Natural killer cell (primary cell): ENCODE measurements at regions not wholly inside any gene's neighbourhood (a gene's known extent, or its start where the extent isn't known, plus 50 kb on each side); places are given as distances from the start of the nearest gene placed in this dataset.
A peak's percentile ranks its signal among the peaks of the same experiment; 100 is the strongest.

Source experiments
- ATAC-seq, 3 donors: fragments of 150-1000 bp in 2 of 3; fragments of 200-7000 bp in 1 of 3; cut with Tn5 transposase; 1 replicate in 1 of 3; 2 replicates in 2 of 3; pipeline ENCODE4 v1.10.0; 2021; ENCODE audit warnings: mild to moderate bottlenecking in 2 of 3, moderate library complexity in 2 of 3
- DNase-seq, 2 donors: peaks; one replicate each; pipeline versions ENCODE4 v3.0.0 to v3.0.0-alpha.2; 2013 to 2021; ENCODE audit warnings: mixed read lengths in 1 of 2
- H3K27ac ChIP-seq: one replicate; pipeline ENCODE4 v1.5.1; 2013; ENCODE audit warnings: mild to moderate bottlenecking, low read length
- H3K27me3 ChIP-seq: one replicate; pipeline ENCODE4 v1.6.1; 2013; ENCODE audit warnings: low read length; ENCODE audit not compliant: control insufficient read depth, insufficient read depth
- H3K36me3 ChIP-seq: one replicate; pipeline ENCODE4 v1.6.1; 2013; ENCODE audit warnings: low read length; ENCODE audit not compliant: control insufficient read depth, insufficient read depth
- H3K4me1 ChIP-seq: one replicate; pipeline ENCODE4 v1.6.1; 2013; ENCODE audit warnings: low read length; ENCODE audit not compliant: control insufficient read depth, insufficient read depth
- H3K4me3 ChIP-seq: one replicate; pipeline ENCODE4 v1.5.1; 2013; ENCODE audit warnings: low read length
- H3K9me3 ChIP-seq: one replicate; pipeline ENCODE4 v1.6.1; 2013; ENCODE audit warnings: low read length; ENCODE audit not compliant: control insufficient read depth, insufficient read depth
- H3K27ac Mint-ChIP-seq, 2 donors: one replicate each; pipeline ENCODE4 v1.8.0; 2022; ENCODE audit warnings: mild to moderate bottlenecking in 2 of 2, mixed read lengths in 2 of 2, moderate library complexity in 1 of 2
- H3K27me3 Mint-ChIP-seq, 2 donors: one replicate each; pipeline ENCODE4 v1.8.0; 2022; ENCODE audit warnings: low read depth in 2 of 2, mixed read lengths in 2 of 2
- H3K36me3 Mint-ChIP-seq: one replicate; pipeline ENCODE4 v1.8.0; 2022; ENCODE audit warnings: mixed read lengths
- H3K4me1 Mint-ChIP-seq, 2 donors: one replicate each; pipeline ENCODE4 v1.8.0; 2022; ENCODE audit warnings: mixed read lengths in 2 of 2
- H3K4me3 Mint-ChIP-seq: one replicate; pipeline ENCODE4 v1.8.0; 2022; ENCODE audit warnings: mild to moderate bottlenecking, moderate library complexity, mixed read lengths
- H3K9me3 Mint-ChIP-seq, 2 donors: one replicate each; pipeline ENCODE4 v1.8.0; 2022; ENCODE audit warnings: mixed read lengths in 2 of 2
- WGBS: methylation state at CpG from one replicate; pipeline ENCODE4 v1.1.7; 2013; ENCODE audit warnings: missing lambda C conversion rate; ENCODE audit not compliant: insufficient coverage; 5-methylcytosine and 5-hydroxymethylcytosine counted together
- intact Hi-C: fragments of 100-400 bp; cut with micrococcal nuclease; formaldehyde crosslinking; loops from one replicate; pipeline ENCODE4 v1.14.2; 2022
- TF ChIP-seq, protein P1 (sequence below): fragments of 200-600 bp; IDR thresholded peaks from one replicate; pipeline ENCODE4 v1.8.0; 2022; ENCODE audit warnings: antibody characterized with exemption

DNA sequence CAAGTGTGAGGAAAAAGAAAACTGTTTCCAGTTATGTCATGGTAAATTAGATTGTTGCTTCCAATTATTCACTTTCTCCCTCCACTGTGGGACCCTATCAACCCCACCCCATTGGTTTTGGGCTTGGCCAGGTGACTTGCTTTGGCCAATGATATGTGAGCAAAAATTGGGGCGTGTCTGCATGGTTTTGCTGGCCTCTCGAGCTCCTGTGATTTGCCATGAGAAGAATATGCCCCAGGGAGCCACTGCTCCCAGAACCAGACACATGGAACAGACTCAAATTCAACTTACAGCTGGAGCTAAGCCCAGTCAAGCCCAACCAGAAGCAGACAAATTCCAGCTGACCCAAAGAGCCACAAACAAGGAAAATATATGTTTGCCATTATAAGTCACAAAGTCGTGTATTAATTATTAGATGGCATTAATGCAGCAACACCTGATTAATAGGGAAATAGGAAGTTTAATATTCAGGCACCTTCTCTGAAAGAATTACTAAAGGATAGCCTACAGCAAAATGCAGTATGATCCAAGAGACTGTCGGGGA is 248.9 kb downstream of the ANAPC1 start:
- Mint-ChIP-seq H3K4me3 (no peak overlapping the region), H3K36me3 (peaks cover 17% of the 10 kb centered on the region), H3K4me1 (peaks cover 24 to 25% of the 10 kb centered on the region in 2 donors), H3K27ac (peak overlapping the region; percentile 78 to 88), H3K27me3 (peaks cover 7 to 12% of the 10 kb centered on the region in 2 donors), H3K9me3 (peaks cover 0 to 4% of the 10 kb centered on the region in 2 donors)
- ATAC-seq, result no peak
- H3K4me1 ChIP-seq, result peaks cover 6% of the 10 kb centered on the region
- intact Hi-C loops, result no loop called here
- WGBS, result 91% methylated on average over 3 of the region's 4 CpGs
- no peak overlapping the region for H3K4me3 ChIP-seq
- H3K27ac ChIP-seq, result no peak overlapping the region
- TF ChIP-seq, protein P1, sequence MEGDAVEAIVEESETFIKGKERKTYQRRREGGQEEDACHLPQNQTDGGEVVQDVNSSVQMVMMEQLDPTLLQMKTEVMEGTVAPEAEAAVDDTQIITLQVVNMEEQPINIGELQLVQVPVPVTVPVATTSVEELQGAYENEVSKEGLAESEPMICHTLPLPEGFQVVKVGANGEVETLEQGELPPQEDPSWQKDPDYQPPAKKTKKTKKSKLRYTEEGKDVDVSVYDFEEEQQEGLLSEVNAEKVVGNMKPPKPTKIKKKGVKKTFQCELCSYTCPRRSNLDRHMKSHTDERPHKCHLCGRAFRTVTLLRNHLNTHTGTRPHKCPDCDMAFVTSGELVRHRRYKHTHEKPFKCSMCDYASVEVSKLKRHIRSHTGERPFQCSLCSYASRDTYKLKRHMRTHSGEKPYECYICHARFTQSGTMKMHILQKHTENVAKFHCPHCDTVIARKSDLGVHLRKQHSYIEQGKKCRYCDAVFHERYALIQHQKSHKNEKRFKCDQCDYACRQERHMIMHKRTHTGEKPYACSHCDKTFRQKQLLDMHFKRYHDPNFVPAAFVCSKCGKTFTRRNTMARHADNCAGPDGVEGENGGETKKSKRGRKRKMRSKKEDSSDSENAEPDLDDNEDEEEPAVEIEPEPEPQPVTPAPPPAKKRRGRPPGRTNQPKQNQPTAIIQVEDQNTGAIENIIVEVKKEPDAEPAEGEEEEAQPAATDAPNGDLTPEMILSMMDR, result no peak
- no peak for DNase-seq
- H3K9me3 ChIP-seq, result peaks cover 6% of the 10 kb centered on the region
- no peaks in the 10 kb centered on the region for H3K36me3 ChIP-seq
- peaks cover 3% of the 10 kb centered on the region for H3K27me3 ChIP-seq

DNA sequence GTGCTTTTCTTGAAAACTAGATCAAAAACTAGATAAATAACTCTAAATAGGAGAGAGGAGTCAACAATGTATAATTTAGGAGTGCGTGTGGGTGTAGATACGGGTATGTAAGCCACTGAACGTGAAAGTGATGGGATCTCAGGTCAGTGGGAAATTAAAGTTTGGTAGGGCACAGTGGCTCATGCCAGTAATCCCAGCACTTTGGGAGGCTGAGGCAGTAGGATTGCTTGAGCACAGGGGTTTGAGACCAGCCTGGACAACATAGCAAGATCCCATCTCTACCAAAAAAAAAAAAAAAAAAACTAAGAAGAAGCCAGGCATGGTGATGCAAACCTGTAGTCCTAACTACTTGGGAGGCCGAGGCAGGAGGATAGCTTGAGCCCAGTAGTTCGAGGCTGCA is 247.1 kb downstream of the ANAPC1 start:
- peaks cover 6% of the 10 kb centered on the region for H3K4me1 ChIP-seq
- peaks cover 0 to 3% of the 10 kb centered on the region in 2 donors for H3K9me3 Mint-ChIP-seq
- H3K36me3 Mint-ChIP-seq, result peaks cover 8% of the 10 kb centered on the region
- H3K27ac ChIP-seq, result no peak overlapping the region
- H3K4me3 ChIP-seq, result no peak overlapping the region
- intact Hi-C loops, result no loop called here
- H3K27me3 ChIP-seq, result peaks cover 3% of the 10 kb centered on the region
- peaks cover 7 to 12% of the 10 kb centered on the region in 2 donors for H3K27me3 Mint-ChIP-seq
- peaks cover 30 to 32% of the 10 kb centered on the region in 2 donors for H3K4me1 Mint-ChIP-seq
- no peak for DNase-seq
- no peaks in the 10 kb centered on the region for H3K36me3 ChIP-seq
- WGBS, result 97% methylated on average over 5 of the region's 5 CpGs
- no peak overlapping the region for H3K4me3 Mint-ChIP-seq
- ATAC-seq, result no peak
- no peaks in the 10 kb centered on the region for H3K9me3 ChIP-seq
- no peak overlapping the region for H3K27ac Mint-ChIP-seq
- TF ChIP-seq, protein P1, result no peak

DNA sequence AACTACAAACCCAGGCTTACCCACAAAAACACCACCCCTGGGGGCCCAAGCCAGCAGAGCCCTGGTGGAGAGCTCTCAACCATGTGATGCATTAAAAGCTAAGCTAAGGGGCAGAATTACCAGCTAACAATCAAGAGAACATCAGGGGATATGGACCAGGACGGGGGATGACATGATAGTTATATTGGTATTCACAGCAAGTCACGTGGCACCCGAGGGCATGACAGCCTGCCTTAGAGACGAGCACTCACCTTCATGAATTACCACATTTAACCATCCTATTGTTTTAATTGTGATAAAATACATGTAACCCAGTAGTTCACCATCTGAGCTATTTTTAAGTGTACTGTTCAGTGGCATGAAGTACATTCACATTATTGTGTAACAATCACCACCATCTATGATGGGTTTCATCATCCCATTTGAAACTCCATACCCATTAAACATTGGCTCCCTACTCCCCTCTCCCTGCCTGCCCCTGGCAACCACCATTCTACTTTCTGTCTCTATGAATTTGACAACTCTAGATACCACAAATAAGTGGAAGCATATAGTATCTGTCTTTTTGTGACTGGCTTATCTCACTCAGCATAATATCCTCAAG is 245.6 kb downstream of the ANAPC1 start:
- no peak overlapping the region for H3K27ac ChIP-seq
- peaks cover 3% of the 10 kb centered on the region for H3K27me3 ChIP-seq
- no peak for DNase-seq
- H3K9me3 ChIP-seq, result no peaks in the 10 kb centered on the region
- no peak overlapping the region for H3K4me3 ChIP-seq
- TF ChIP-seq, protein P1, result no peak
- H3K4me1 Mint-ChIP-seq, result peaks cover 20% of the 10 kb centered on the region in 2 donors
- H3K4me3 Mint-ChIP-seq, result no peak overlapping the region
- no peaks in the 10 kb centered on the region for H3K36me3 ChIP-seq
- H3K9me3 Mint-ChIP-seq, result peaks cover 0 to 3% of the 10 kb centered on the region in 2 donors
- intact Hi-C loops, result no loop called here
- peaks cover 8% of the 10 kb centered on the region for H3K36me3 Mint-ChIP-seq
- H3K27me3 Mint-ChIP-seq, result peaks cover 7 to 12% of the 10 kb centered on the region in 2 donors
- no peaks in the 10 kb centered on the region for H3K4me1 ChIP-seq
- H3K27ac Mint-ChIP-seq, result no peak overlapping the region
- WGBS, result 88% methylated on average over 1 of the region's 4 CpGs
- no peak for ATAC-seq

DNA sequence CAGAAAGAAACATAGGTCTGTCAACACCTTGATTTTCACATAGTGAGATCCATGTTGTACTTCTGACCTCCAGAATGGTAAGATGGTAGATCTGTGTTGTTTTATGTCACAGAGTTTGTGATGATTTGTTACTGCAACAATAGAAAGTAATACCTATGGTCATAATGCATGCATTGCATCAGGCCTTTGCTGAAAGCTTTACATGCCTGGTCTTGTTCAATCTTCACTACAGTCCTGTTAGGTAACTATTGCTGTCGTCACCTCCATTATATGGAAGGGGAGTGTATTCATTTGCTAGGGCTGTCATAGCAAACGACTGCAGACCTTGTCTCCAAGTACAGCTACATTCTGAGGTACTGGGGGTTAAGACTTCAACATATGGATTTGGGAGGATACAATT is 243.5 kb downstream of the ANAPC1 start:
- Histone ChIP-seq H3K4me3 (no peak overlapping the region), H3K9me3 (no peaks in the 10 kb centered on the region), H3K36me3 (no peaks in the 10 kb centered on the region), H3K4me1 (no peaks in the 10 kb centered on the region), H3K27ac (no peak overlapping the region), H3K27me3 (peaks cover 3% of the 10 kb centered on the region)
- ATAC-seq (no peak), DNase-seq (no peak)
- H3K9me3 Mint-ChIP-seq, result peaks cover 0 to 3% of the 10 kb centered on the region in 2 donors
- no peak overlapping the region for H3K27ac Mint-ChIP-seq
- TF ChIP-seq, protein P1, result no peak
- H3K4me3 Mint-ChIP-seq, result no peak overlapping the region
- peaks cover 6 to 7% of the 10 kb centered on the region in 2 donors for H3K4me1 Mint-ChIP-seq
- H3K27me3 Mint-ChIP-seq, result peaks cover 4 to 7% of the 10 kb centered on the region in 2 donors
- WGBS, result 93% methylated on average over 2 of the region's 2 CpGs
- intact Hi-C loops, result no loop called here
- peaks cover 8% of the 10 kb centered on the region for H3K36me3 Mint-ChIP-seq
